ENCODE measurements at regions not wholly inside any gene's neighbourhood (a gene's known extent, or its start where the extent isn't known, plus 50 kb on each side); places are given as distances from the start of the nearest gene placed in this dataset.

DNA sequence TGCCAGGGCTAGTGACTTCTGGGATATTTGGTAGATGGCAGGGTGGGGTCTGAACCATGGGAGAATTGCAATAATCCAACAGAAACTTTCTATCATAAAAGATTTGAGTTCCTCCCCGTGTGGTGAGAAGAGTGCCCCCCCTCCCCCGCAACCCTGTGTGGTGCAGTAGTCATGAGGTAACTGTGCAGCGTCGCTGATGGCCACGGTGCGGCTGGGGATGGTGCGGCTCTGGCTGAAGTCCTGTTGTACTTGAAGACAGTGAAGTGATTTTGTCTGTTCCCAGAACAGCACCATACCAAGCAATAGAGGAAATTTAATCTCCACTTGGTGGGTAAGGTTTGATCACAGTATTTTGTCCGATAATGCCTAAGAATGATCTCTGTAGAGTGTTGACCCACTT is 654.8 kb upstream of the POU3F2 start:
- TF ChIP-seq, protein P1, sequence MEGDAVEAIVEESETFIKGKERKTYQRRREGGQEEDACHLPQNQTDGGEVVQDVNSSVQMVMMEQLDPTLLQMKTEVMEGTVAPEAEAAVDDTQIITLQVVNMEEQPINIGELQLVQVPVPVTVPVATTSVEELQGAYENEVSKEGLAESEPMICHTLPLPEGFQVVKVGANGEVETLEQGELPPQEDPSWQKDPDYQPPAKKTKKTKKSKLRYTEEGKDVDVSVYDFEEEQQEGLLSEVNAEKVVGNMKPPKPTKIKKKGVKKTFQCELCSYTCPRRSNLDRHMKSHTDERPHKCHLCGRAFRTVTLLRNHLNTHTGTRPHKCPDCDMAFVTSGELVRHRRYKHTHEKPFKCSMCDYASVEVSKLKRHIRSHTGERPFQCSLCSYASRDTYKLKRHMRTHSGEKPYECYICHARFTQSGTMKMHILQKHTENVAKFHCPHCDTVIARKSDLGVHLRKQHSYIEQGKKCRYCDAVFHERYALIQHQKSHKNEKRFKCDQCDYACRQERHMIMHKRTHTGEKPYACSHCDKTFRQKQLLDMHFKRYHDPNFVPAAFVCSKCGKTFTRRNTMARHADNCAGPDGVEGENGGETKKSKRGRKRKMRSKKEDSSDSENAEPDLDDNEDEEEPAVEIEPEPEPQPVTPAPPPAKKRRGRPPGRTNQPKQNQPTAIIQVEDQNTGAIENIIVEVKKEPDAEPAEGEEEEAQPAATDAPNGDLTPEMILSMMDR (IDR thresholded peaks at IDR 0.05; ENCODE audit: low read length) = no peak
- no peak for TF ChIP-seq EZH2phosphoT487 (IDR thresholded peaks at IDR 0.05; ENCODE audit: low read length)

All from MM.1S (cell line).